GM23338 (cell line): ENCODE measurements at regions not wholly inside any gene's neighbourhood (a gene's known extent, or its start where the extent isn't known, plus 50 kb on each side); places are given as distances from the start of the nearest gene placed in this dataset.

Source experiments
- ATAC-seq: fragments of 200-7000 bp; cut with Tn5 transposase; 3 replicates; pipeline ENCODE4 v1.9.1; 2020
- DNase-seq: peaks from one replicate; pipeline ENCODE4 v3.0.0-alpha.2; 2015; ENCODE audit warnings: low spot score
- H2AFZ ChIP-seq: fragments of 200-600 bp; sonication (generic); 2 replicates; pipeline ENCODE4 v1.8.0; 2016; ENCODE audit warnings: antibody characterized with exemption, mild to moderate bottlenecking, moderate library complexity
- H3F3A ChIP-seq: fragments of 200-600 bp; sonication (generic); replicated peaks from 2 replicates; pipeline ENCODE4 v1.8.0; 2017; ENCODE audit warnings: antibody characterized with exemption, mixed run types, low read depth
- H3K27ac ChIP-seq: fragments of 200-600 bp; sonication (generic); 2 replicates; pipeline ENCODE4 v1.6.1; 2016; ENCODE audit warnings: low read depth
- H3K27me3 ChIP-seq: fragments of 200-600 bp; sonication (generic); 2 replicates; pipeline ENCODE4 v1.8.0; 2016; ENCODE audit warnings: mild to moderate bottlenecking, mixed run types, moderate library complexity; ENCODE audit not compliant: insufficient read depth
- H3K36me3 ChIP-seq: fragments of 200-600 bp; sonication (generic); 2 replicates; pipeline ENCODE4 v1.8.0; 2016; ENCODE audit warnings: mild to moderate bottlenecking; ENCODE audit not compliant: insufficient read depth
- H3K4me1 ChIP-seq: fragments of 200-600 bp; sonication (generic); 2 replicates; pipeline ENCODE4 v1.8.0; 2016; ENCODE audit warnings: mild to moderate bottlenecking, moderate library complexity; ENCODE audit not compliant: insufficient read depth
- H3K4me2 ChIP-seq: fragments of 200-600 bp; sonication (generic); 2 replicates; pipeline ENCODE4 v1.7.1; 2017; ENCODE audit warnings: mixed run types
- H3K4me3 ChIP-seq: fragments of 200-600 bp; sonication (generic); 2 replicates; pipeline ENCODE4 v1.6.1; 2016; ENCODE audit warnings: mixed run types
- H3K79me2 ChIP-seq: fragments of 200-600 bp; sonication (generic); replicated peaks from 2 replicates; pipeline ENCODE4 v1.8.0; 2017; ENCODE audit warnings: mild to moderate bottlenecking; ENCODE audit not compliant: insufficient read depth
- H3K9me2 ChIP-seq: fragments of 200-600 bp; sonication (generic); 2 replicates; pipeline ENCODE4 v1.8.0; 2017; ENCODE audit not compliant: insufficient read depth
- H4K20me1 ChIP-seq: fragments of 200-600 bp; sonication (generic); replicated peaks from 2 replicates; pipeline ENCODE4 v1.8.0; 2017; ENCODE audit warnings: mild to moderate bottlenecking; ENCODE audit not compliant: insufficient read depth
- H3K27ac Mint-ChIP-seq: 2 replicates; pipeline ENCODE4 v1.8.0; 2020; ENCODE audit warnings: inconsistent platforms, mild to moderate bottlenecking, moderate library complexity, mixed read lengths
- H3K27me3 Mint-ChIP-seq: 3 replicates; pipeline ENCODE4 v1.8.0; 2022; ENCODE audit warnings: low read depth, mild to moderate bottlenecking, moderate library complexity, mixed read lengths, inconsistent platforms; ENCODE audit not compliant: insufficient read depth, poor library complexity
- H3K36me3 Mint-ChIP-seq: 3 replicates; pipeline ENCODE4 v1.8.0; 2021; ENCODE audit warnings: low read depth, mild to moderate bottlenecking, inconsistent platforms, moderate library complexity, mixed read lengths
- H3K4me1 Mint-ChIP-seq: 3 replicates; pipeline ENCODE4 v1.8.0; 2020; ENCODE audit warnings: mild to moderate bottlenecking, inconsistent platforms, mixed read lengths
- H3K4me3 Mint-ChIP-seq: 3 replicates; pipeline ENCODE4 v1.8.0; 2021; ENCODE audit warnings: moderate library complexity, mild to moderate bottlenecking, inconsistent platforms, mixed read lengths
- H3K9me3 Mint-ChIP-seq: 3 replicates; pipeline ENCODE4 v1.8.0; 2020; ENCODE audit warnings: moderate library complexity, mild to moderate bottlenecking, inconsistent platforms, mixed read lengths
- CREB1 ChIP-seq: fragments of 250-450 bp; sonication (Bioruptor Pico); IDR thresholded peaks from 2 replicates; pipeline ENCODE4 v1.5.0; 2020; ENCODE audit warnings: low read depth, mild to moderate bottlenecking, moderate library complexity
- ETS1 ChIP-seq: IDR thresholded peaks from 2 replicates; pipeline ENCODE4 v1.6.1; 2016; ENCODE audit warnings: antibody characterized with exemption
- EZH2phosphoT487 ChIP-seq: fragments of 200-600 bp; sonication (generic); IDR thresholded peaks from one replicate; pipeline ENCODE4 v1.8.1; 2018; ENCODE audit warnings: antibody characterized with exemption; ENCODE audit not compliant: unreplicated experiment
- JUNB ChIP-seq: IDR thresholded peaks from one replicate; pipeline ENCODE4 v1.6.1; 2016; ENCODE audit warnings: antibody characterized with exemption; ENCODE audit not compliant: unreplicated experiment
- NANOG ChIP-seq: IDR thresholded peaks from 2 replicates; pipeline ENCODE4 v1.6.1; 2016; ENCODE audit warnings: antibody characterized with exemption, borderline replicate concordance
- POLR2AphosphoS5 ChIP-seq: IDR thresholded peaks from 2 replicates; pipeline ENCODE4 v1.6.1; 2016; ENCODE audit warnings: antibody characterized with exemption, low read depth
- ZNF114 ChIP-seq: fragments of 250-450 bp; sonication (Bioruptor Pico); IDR thresholded peaks from 2 replicates; pipeline ENCODE4 v1.5.0; 2020; ENCODE audit warnings: mild to moderate bottlenecking, moderate library complexity
- ZNF331 ChIP-seq: fragments of 250-450 bp; sonication (Bioruptor Pico); IDR thresholded peaks from 2 replicates; pipeline ENCODE4 v1.5.0; 2020; ENCODE audit warnings: low read depth, mild to moderate bottlenecking, moderate library complexity
- ZNF462 ChIP-seq: fragments of 250-450 bp; sonication (Bioruptor Pico); IDR thresholded peaks from 2 replicates; pipeline ENCODE4 v1.5.0; 2020; ENCODE audit warnings: mild to moderate bottlenecking, moderate library complexity

- no peak for TF ChIP-seq ZNF462
These were observed 147.1 kb downstream of the DNAJB9 start (continued) for GRCh38 chr7:108716783-108717182.

- no peak overlapping the region for H3K27ac ChIP-seq
- H3K4me3 Mint-ChIP-seq, result no peak overlapping the region
- no peaks in the 10 kb centered on the region; the same call in 2 of the 3 replicates for H3K4me1 Mint-ChIP-seq
- no peak overlapping the region for H2AFZ ChIP-seq
- no peaks in the 10 kb centered on the region for H3K4me1 ChIP-seq
- no peaks in the 10 kb centered on the region for H4K20me1 ChIP-seq
- no peak overlapping the region for H3K4me2 ChIP-seq
- no peaks in the 10 kb centered on the region for H3K36me3 ChIP-seq
- H3K79me2 ChIP-seq, result no peaks in the 10 kb centered on the region
- ATAC-seq, result no peak
- no peaks in the 10 kb centered on the region for H3K27me3 Mint-ChIP-seq
- no peaks in the 10 kb centered on the region for H3K36me3 Mint-ChIP-seq
- DNase-seq, result no peak
- no peak overlapping the region for H3K4me3 ChIP-seq
- H3K9me2 ChIP-seq, result peaks cover 4% of the 10 kb centered on the region; the same call in 1 of the 2 replicates
- H3K27me3 ChIP-seq, result no peaks in the 10 kb centered on the region
- H3K27ac Mint-ChIP-seq, result no peak overlapping the region
- H3K9me3 Mint-ChIP-seq, result no peaks in the 10 kb centered on the region
- no peak for TF ChIP-seq EZH2phosphoT487
- TF ChIP-seq ZNF331, result no peak
- no peak for TF ChIP-seq NANOG
- TF ChIP-seq CREB1 (CRISPR knock-in tag), result no peak
- no peak for TF ChIP-seq ETS1
- no peak for TF ChIP-seq ZNF114 (CRISPR knock-in tag)
- TF ChIP-seq JUNB, result no peak
- TF ChIP-seq ZNF462, result no peak
- no peak for TF ChIP-seq POLR2AphosphoS5
- no peaks in the 10 kb centered on the region for H3F3A ChIP-seq
These were observed 148.1 kb downstream of the DNAJB9 start for GRCh38 chr7:108717781-108718180.
